ENCODE measurements at regions not wholly inside any gene's neighbourhood (a gene's known extent, or its start where the extent isn't known, plus 50 kb on each side); places are given as distances from the start of the nearest gene placed in this dataset.

DNA sequence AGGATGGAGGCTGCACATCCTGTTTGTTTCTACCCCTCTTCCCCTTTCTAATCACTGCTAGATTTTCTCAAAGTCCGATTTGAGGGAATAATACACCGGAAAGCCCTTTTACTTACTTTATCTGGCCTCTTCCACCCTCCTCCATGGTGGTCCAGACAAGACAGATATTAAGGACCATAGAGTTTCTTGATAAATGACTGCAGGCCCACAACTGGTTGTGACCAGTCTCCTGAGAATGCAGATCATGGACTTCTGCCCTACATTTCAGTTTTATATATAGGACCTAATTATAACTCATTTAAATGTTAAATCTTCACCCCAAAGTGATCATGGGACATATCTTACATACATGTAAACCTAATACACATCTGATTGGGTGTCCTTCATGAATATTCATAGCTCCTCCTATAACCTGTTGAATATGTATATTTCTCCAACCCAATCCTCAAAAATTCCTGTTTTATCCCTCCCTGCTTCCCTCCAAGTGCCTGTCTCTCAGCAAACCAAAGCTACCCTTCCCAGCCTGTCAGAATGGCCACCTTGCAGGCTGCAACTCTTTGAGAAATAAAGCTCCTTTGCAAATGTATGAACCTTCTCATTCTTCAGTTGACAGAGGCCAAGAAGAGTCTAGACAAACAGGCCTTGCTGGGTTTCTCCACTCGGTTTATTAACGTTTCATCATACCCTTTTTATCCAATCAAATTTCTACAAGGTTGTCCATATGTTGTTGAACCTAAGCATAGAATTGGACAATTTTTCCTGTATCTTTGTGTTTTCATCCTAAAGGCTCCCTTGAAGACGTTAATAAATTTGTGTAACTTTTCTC, 133.1 kb downstream of the HFE start:
- DNase-seq (ENCODE audit: insufficient read length, low spot score) (no peak), FAIRE-seq (no peak)
- TF ChIP-seq SPI1 (IDR thresholded peaks at IDR 0.05; ENCODE audit: low read depth, low read length) (no peak), PAX5 (IDR thresholded peaks at IDR 0.05; ENCODE audit: insufficient read depth, low read length, severe bottlenecking) (no peak), POU2F2 (IDR thresholded peaks at IDR 0.05; ENCODE audit: low read depth, low read length) (no peak), POLR2A (IDR thresholded peaks at IDR 0.05; ENCODE audit: low read depth, low read length) (no peak), TAF1 (IDR thresholded peaks at IDR 0.05; ENCODE audit: low read depth, low read length) (no peak), POLR2AphosphoS5 (IDR thresholded peaks at IDR 0.05; ENCODE audit: low read depth, low read length) (no peak)

DNA sequence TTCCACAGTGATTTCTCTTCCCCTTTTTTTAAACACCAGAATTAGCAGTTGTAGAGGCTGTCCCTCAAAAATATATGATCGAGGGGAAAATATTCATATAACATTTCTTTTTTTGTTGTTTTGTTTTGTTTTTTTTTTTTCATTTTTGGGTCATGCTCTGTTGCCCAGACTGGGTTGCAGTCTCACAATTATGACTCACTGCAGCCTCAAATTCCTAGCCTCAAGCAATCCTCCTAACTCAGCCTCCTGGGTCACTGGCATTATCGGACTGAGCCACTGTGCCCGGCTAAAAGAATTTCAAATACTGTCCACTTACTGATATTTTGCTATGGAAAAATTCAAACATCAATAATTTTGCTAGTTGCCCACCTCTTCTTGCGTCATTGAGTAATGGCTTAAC, 134.0 kb downstream of the HFE start:
- FAIRE-seq (no peak), DNase-seq (ENCODE audit: insufficient read length, low spot score) (no peak)
- TF ChIP-seq PAX5 (IDR thresholded peaks at IDR 0.05; ENCODE audit: insufficient read depth, low read length, severe bottlenecking) (peak; percentile 29), POLR2AphosphoS5 (IDR thresholded peaks at IDR 0.05; ENCODE audit: low read depth, low read length) (no peak), SPI1 (IDR thresholded peaks at IDR 0.05; ENCODE audit: low read depth, low read length) (no peak), POLR2A (IDR thresholded peaks at IDR 0.05; ENCODE audit: low read depth, low read length) (no peak)

DNA sequence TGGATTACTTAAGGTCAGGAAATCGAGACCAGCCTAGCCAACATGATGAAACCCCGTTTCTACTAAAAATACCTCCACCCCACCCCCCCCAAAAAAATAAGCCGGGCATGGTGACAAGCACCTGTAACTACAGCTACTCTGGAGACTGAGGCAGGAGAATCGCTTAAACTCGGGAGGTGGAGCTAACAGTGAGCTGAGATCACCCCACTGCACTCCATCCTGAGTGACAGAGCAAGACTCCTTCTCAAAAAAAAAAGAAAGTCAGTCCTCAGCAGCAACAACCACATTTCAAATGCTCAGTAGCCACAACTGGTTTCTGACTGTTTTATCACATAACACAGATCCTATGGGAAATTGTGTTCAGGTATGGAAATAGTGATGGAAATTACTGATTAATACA, 135.3 kb downstream of the HFE start:
- no peak for DNase-seq (ENCODE audit: insufficient read length, low spot score)
- TF ChIP-seq TAF1 (IDR thresholded peaks at IDR 0.05; ENCODE audit: low read depth, low read length) (no peak), SPI1 (IDR thresholded peaks at IDR 0.05; ENCODE audit: low read depth, low read length) (no peak), POLR2A (IDR thresholded peaks at IDR 0.05; ENCODE audit: low read depth, low read length) (no peak), PAX5 (IDR thresholded peaks at IDR 0.05; ENCODE audit: insufficient read depth, low read length, severe bottlenecking) (no peak), POLR2AphosphoS5 (IDR thresholded peaks at IDR 0.05; ENCODE audit: low read depth, low read length) (no peak), POU2F2 (IDR thresholded peaks at IDR 0.05; ENCODE audit: low read depth, low read length) (no peak)

DNA sequence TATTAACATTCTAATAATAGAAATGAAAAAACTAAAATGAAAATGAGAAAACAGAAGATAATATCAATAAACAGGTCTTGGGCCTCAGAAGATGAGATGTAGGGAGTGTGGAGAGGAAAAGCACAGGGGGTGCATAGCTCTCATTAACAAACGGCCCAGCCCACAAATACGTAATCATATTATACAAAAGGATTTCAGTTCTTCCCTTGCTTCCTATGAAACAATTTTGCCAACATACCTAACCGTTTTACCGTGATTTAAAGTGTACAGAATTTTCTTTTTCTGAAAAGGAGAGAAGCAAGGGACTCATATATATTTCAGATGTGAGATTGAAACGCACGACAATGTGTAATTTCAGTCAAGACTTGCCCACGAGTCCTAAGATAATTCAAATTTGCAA, 136.0 kb downstream of the HFE start:
- TF ChIP-seq POU2F2 (IDR thresholded peaks at IDR 0.05; ENCODE audit: low read depth, low read length) (no peak), SPI1 (IDR thresholded peaks at IDR 0.05; ENCODE audit: low read depth, low read length) (no peak), POLR2A (IDR thresholded peaks at IDR 0.05; ENCODE audit: low read depth, low read length) (no peak), POLR2AphosphoS5 (IDR thresholded peaks at IDR 0.05; ENCODE audit: low read depth, low read length) (no peak), TAF1 (IDR thresholded peaks at IDR 0.05; ENCODE audit: low read depth, low read length) (no peak), PAX5 (IDR thresholded peaks at IDR 0.05; ENCODE audit: insufficient read depth, low read length, severe bottlenecking) (no peak)
- DNase-seq (ENCODE audit: insufficient read length, low spot score) (no peak), FAIRE-seq (no peak)

More for the DNA sequence above, 135.3 kb downstream of the HFE start:
- FAIRE-seq, result no peak

DNA sequence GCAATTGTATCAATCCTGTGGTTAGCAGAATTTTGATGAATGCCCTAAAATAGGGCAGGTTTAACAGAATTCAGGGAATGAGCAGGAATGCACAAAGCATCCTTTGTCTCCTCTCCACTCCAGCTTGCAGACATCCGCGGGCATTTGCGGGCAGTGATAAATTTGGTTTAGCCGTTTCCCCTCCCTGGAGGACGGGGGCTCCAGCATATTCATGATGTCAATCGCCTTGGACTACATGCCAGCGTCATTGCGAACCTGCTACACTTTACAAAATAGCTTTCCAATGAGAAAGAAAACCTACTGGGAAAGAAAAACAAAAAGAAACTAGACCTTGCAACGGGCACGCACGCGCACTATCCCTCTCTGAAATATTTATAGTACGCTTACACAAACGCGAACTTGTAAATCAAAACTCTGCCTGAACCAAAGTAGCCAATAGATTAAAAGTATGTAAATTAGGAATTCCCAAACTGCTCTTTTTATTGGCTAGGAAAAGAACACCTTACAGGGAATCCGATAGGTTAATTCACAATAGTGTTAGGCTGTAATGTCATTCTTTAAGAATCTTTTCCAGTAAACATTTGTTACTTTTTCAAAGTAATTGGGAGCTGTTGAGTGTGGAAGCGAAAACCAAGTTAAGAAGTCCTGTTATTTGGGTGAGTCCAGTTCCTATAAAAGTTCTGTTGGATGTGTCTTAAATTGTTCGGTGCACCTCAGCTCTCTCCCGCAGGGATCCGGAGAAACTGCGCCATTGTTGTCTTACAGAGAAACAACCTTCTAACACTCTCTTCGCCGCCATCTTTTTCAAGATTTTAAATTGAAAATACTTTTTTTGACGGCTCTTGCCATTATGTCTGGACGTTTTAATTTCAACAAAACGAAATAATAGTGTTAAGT, 136.7 kb downstream of the HFE start:
- FAIRE-seq (peak; percentile 13), DNase-seq (ENCODE audit: insufficient read length, low spot score) (no peak)
- no peak for TF ChIP-seq POLR2AphosphoS5 (IDR thresholded peaks at IDR 0.05; ENCODE audit: low read depth, low read length)
- peak; percentile 49; the same call in 1 of the 2 replicates for TF ChIP-seq POLR2A (IDR thresholded peaks at IDR 0.05; ENCODE audit: low read depth, low read length)
- TF ChIP-seq PAX5 (IDR thresholded peaks at IDR 0.05; ENCODE audit: insufficient read depth, low read length, severe bottlenecking), result no peak
- TF ChIP-seq TAF1 (IDR thresholded peaks at IDR 0.05; ENCODE audit: low read depth, low read length), result peak; percentile 74; the same call in 1 of the 2 replicates
- TF ChIP-seq POU2F2 (IDR thresholded peaks at IDR 0.05; ENCODE audit: low read depth, low read length), result no peak

DNA sequence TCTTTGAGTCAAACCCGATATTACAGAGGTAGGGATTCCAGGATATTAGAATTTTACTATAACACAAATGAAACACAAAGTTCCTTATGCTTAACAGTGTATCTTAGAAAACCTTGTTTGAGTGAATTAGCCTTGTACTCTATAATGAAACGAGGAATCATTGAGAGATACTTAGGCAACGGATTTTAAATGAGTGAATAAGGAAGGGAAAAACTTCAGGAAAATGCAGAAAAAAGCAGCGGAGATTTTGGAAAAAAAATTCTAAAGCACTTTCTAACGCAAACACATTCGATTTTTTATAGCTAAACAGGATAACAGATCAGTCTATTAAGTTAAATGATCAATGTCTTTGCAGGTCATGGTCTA, 137.3 kb downstream of the HFE start:
- TF ChIP-seq SPI1 (IDR thresholded peaks at IDR 0.05; ENCODE audit: low read depth, low read length) (no peak), PAX5 (IDR thresholded peaks at IDR 0.05; ENCODE audit: insufficient read depth, low read length, severe bottlenecking) (no peak), POLR2AphosphoS5 (IDR thresholded peaks at IDR 0.05; ENCODE audit: low read depth, low read length) (no peak), POU2F2 (IDR thresholded peaks at IDR 0.05; ENCODE audit: low read depth, low read length) (no peak), TAF1 (IDR thresholded peaks at IDR 0.05; ENCODE audit: low read depth, low read length) (no peak), POLR2A (IDR thresholded peaks at IDR 0.05; ENCODE audit: low read depth, low read length) (no peak)
- DNase-seq (ENCODE audit: insufficient read length, low spot score) (no peak), FAIRE-seq (no peak)

DNA sequence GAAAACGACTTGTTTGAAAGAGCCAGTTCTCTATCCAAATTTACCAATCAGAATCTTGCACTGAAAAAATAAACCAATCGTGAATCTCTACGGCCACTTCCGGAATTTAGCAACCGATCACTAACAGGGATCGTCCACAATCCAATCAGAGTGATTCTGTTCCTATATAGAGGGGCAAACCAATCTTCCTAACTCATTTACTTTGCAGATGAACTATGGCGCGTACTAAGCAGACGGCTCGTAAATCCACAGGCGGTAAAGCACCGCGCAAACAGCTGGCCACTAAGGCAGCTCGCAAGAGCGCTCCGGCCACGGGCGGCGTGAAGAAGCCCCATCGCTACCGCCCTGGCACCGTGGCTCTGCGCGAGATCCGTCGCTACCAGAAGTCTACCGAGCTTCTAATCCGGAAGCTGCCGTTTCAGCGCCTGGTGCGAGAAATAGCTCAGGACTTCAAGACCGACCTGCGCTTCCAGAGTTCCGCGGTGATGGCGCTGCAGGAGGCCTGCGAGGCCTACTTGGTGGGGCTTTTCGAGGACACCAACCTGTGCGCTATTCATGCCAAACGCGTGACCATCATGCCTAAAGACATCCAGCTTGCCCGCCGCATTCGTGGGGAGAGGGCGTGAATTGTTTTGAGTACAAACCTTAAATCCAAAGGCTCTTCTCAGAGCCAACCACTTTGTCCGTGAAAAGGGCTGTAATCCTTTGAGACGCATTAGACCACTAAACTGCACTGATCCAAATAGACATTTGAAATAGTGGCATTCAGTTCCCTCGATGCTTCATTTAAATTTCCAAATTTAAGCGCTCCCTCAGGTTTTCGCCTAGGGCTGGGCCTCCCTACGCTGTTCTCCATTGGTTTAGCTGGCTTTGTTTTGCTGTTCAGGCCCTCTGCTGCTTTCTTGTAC, 138.0 kb downstream of the HFE start:
- no peak for DNase-seq (ENCODE audit: insufficient read length, low spot score)
- no peak for FAIRE-seq
- TF ChIP-seq PAX5 (IDR thresholded peaks at IDR 0.05; ENCODE audit: insufficient read depth, low read length, severe bottlenecking), result no peak

DNA sequence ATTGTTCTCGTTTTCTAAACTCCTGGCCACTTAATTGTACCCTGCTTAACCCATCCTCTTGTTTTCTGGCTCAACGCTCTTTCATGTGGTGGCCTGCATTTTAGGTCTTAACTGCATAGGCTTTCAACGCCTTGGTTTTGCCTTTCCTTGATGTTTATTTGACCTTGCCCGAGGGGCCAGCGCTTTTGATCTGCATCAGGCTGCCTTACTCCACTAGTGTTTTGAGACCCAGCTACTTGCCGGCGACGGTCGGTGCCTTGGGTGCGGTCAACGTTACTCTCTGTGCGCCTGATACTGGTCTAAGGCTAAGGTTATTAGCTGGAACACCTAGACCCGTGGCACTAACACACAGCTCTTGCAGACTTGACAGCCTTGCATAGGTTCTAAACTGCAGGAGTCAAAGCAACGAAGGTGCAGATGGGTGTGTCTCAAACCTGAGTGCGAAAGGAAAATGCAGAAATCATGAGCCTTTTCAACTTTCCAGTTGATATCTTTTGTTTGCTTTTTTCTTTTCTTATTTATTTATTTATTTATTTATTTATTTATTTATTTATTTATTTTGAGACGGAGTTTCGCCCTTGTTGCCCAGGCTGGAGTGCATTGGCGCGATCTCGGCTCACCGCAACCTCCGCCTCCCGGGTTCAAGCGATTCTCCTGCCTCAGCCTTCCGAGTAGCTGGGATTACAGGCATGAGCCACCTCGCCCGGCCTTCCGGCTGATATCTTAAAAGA, 138.8 kb downstream of the HFE start:
- FAIRE-seq (no peak), DNase-seq (ENCODE audit: insufficient read length, low spot score) (no peak)
- no peak for TF ChIP-seq POU2F2 (IDR thresholded peaks at IDR 0.05; ENCODE audit: low read depth, low read length)
- TF ChIP-seq POLR2A (IDR thresholded peaks at IDR 0.05; ENCODE audit: low read depth, low read length), result no peak
- no peak for TF ChIP-seq SPI1 (IDR thresholded peaks at IDR 0.05; ENCODE audit: low read depth, low read length)
- no peak for TF ChIP-seq PAX5 (IDR thresholded peaks at IDR 0.05; ENCODE audit: insufficient read depth, low read length, severe bottlenecking)
- TF ChIP-seq POLR2AphosphoS5 (IDR thresholded peaks at IDR 0.05; ENCODE audit: low read depth, low read length), result no peak
- TF ChIP-seq TAF1 (IDR thresholded peaks at IDR 0.05; ENCODE audit: low read depth, low read length), result no peak

Measured in GM12891 (cell line).